ENCODE measurements at regions not wholly inside any gene's neighbourhood (a gene's known extent, or its start where the extent isn't known, plus 50 kb on each side); places are given as distances from the start of the nearest gene placed in this dataset.

DNA sequence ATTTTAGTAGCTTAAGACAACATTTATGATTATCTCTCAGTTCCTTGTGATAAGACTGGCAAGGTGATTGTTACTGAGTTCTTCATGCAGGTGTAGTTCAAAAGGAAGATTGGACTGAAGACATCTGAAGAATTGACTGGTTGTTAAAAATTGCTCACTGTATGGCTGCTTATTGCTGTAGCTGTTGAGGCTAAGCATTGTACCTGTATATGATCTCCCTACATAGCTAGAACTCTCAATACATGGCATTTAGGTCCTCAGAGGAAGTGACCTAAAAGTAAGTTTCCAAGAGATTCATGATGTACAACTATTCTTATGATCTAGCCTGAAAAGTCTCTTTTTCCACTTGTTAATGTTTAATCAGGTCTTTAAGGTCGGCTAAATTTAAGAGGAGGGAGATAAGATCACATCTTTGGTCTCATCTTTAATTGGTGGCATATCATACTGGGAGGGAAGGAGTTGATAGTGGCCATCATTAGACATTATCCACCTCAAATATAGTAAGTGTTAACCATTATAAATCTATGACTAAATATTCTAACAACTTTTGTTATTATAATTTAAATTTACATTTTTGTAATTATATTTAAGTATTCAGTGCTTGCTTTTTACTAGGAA lies 401.2 kb upstream of the EPHA7 start:
- DNase-seq: no peak
- H3K27me3 ChIP-seq: no peaks in the 10 kb centered on the region
- no peaks in the 10 kb centered on the region for H3K4me1 ChIP-seq
- H3K4me3 ChIP-seq: no peak overlapping the region
- intact Hi-C loops (cut with DNase I; ENCODE audit: low total_unique reads): no loop called here
- H3K27ac ChIP-seq: no peak overlapping the region
- TF ChIP-seq, protein P1, sequence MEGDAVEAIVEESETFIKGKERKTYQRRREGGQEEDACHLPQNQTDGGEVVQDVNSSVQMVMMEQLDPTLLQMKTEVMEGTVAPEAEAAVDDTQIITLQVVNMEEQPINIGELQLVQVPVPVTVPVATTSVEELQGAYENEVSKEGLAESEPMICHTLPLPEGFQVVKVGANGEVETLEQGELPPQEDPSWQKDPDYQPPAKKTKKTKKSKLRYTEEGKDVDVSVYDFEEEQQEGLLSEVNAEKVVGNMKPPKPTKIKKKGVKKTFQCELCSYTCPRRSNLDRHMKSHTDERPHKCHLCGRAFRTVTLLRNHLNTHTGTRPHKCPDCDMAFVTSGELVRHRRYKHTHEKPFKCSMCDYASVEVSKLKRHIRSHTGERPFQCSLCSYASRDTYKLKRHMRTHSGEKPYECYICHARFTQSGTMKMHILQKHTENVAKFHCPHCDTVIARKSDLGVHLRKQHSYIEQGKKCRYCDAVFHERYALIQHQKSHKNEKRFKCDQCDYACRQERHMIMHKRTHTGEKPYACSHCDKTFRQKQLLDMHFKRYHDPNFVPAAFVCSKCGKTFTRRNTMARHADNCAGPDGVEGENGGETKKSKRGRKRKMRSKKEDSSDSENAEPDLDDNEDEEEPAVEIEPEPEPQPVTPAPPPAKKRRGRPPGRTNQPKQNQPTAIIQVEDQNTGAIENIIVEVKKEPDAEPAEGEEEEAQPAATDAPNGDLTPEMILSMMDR (IDR thresholded peaks at IDR 0.05): no peak
- no peak for TF ChIP-seq POLR2A (IDR thresholded peaks at IDR 0.05)
- H3K9me3 ChIP-seq: no peaks in the 10 kb centered on the region
- no peaks in the 10 kb centered on the region for H3K36me3 ChIP-seq (ENCODE audit: low read depth, missing control alignments)
- WGBS, 2 donors: 75 to 83% methylated on average over 1 of the region's 1 CpG

DNA sequence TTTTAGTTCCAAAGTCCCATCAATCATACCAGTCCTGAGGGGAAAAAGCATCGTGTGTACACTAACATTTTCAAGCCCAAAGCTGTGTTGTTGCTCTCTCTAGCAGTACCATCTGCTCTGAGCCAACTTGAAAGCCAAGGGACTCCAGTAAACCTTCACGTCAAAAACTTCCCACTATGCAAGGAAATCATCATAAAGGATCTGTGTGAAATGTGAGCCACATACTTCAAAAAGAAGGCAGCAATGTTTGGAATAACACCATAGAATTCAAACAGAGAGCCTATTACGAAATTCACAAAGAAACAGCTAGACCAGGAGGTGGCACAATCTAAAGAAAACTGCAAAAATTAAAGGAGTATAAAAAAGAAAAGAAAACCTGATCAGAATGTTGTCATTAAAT lies 399.8 kb upstream of the EPHA7 start:
- TF ChIP-seq, protein P1 (IDR thresholded peaks at IDR 0.05): no peak
- TF ChIP-seq POLR2A (IDR thresholded peaks at IDR 0.05): no peak
- Histone ChIP-seq H3K4me3 (no peak overlapping the region), H3K27ac (no peak overlapping the region), H3K36me3 (ENCODE audit: low read depth, missing control alignments) (no peaks in the 10 kb centered on the region), H3K9me3 (no peaks in the 10 kb centered on the region), H3K27me3 (no peaks in the 10 kb centered on the region), H3K4me1 (no peaks in the 10 kb centered on the region)
- no peak for DNase-seq
- intact Hi-C loops (cut with DNase I; ENCODE audit: low total_unique reads): no loop called here
- WGBS, 2 donors: 34 to 46% methylated on average over 3 of the region's 3 CpGs

DNA sequence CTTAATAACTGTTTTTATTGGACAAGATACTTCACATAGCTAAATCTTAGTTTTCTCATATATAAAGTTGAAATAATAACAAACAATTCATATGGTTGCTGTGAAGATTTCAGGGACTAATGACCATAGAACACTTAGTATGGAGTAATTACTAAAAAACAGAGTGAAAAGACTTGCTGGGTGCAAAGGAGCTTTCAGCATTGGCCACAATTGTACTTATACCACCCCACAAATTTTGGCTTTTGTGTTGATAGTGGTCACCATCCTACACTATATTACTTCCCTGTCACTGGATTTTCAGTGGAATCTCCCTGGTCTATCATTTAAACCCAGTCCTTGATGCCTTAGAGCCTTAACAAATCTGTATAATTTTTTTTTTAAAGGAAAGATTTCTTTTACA lies 398.6 kb upstream of the EPHA7 start:
- no peak for DNase-seq
- intact Hi-C loops (cut with DNase I; ENCODE audit: low total_unique reads): no loop called here
- TF ChIP-seq POLR2A (IDR thresholded peaks at IDR 0.05): no peak
- TF ChIP-seq, protein P1 (IDR thresholded peaks at IDR 0.05): no peak
- Histone ChIP-seq H3K27ac (no peak overlapping the region), H3K27me3 (no peaks in the 10 kb centered on the region), H3K4me3 (no peak overlapping the region), H3K9me3 (no peaks in the 10 kb centered on the region), H3K36me3 (ENCODE audit: low read depth, missing control alignments) (no peaks in the 10 kb centered on the region), H3K4me1 (no peaks in the 10 kb centered on the region)

DNA sequence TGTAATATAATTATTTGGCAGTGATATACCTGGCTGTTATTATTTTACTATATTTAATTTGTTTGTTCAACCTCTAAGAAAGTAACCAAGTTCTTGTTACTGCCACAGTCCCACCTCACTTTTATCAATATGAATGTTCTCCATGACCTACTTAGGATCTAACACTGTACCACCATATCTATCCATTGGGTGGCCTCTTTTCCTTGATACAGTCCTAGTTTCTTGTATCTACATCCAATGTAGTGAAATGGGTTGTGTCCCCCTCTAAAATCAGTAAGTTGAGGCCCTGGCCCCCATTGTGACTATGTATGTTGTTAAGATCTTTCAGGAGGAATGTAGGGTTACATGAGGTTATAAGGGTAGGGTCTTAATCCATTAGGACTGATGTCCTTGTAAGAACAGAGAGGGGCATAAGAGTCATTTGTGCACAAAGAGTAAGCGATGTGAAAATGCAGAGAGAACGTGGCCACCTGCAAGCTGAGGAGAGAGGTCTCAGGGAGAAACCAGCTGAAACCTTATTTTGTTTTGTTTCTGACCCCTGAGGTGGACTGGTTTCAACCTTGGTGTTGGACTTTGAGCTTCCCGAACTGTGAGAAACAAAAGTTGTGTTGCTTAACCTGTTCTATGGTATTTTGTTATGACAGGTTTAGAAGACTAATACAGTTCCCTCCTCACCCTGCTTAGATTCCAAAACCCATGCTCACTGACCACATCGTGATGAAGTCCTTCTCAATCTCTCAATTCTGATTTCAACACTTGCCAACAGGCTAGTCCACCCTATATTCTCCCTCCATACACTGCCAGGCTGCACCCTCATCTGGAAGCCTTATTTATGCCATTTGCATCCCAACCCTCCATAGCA lies 387.3 kb upstream of the EPHA7 start:
- no peaks in the 10 kb centered on the region for H3K27me3 ChIP-seq
- TF ChIP-seq POLR2A (IDR thresholded peaks at IDR 0.05): no peak
- TF ChIP-seq, protein P1 (IDR thresholded peaks at IDR 0.05): no peak
- H3K4me3 ChIP-seq: no peak overlapping the region
- no peak overlapping the region for H3K27ac ChIP-seq
- no peak for DNase-seq
- H3K4me1 ChIP-seq: no peaks in the 10 kb centered on the region
- no peaks in the 10 kb centered on the region for H3K36me3 ChIP-seq (ENCODE audit: low read depth, missing control alignments)
- intact Hi-C loops (cut with DNase I; ENCODE audit: low total_unique reads): no loop called here
- 87 to 89% methylated on average over 4 of the region's 4 CpGs for WGBS, 2 donors
- no peaks in the 10 kb centered on the region for H3K9me3 ChIP-seq
